Choroid plexus epithelial cell (primary cell): ENCODE measurements at regions not wholly inside any gene's neighbourhood (a gene's known extent, or its start where the extent isn't known, plus 50 kb on each side); places are given as distances from the start of the nearest gene placed in this dataset.

ENCODE experiments used
- DNase-seq: peaks from one replicate; pipeline ENCODE4 v3.0.0-alpha.2; 2010; ENCODE audit warnings: low read depth
- H3K4me3 ChIP-seq: 2 replicates; pipeline ENCODE4 v1.5.1; 2011; ENCODE audit warnings: low read depth, mild to moderate bottlenecking, control low read depth, low read length, moderate library complexity
- CTCF ChIP-seq: conservative IDR thresholded peaks from 2 replicates; pipeline ENCODE4 v1.5.1; 2011; ENCODE audit warnings: low read depth, mild to moderate bottlenecking, control low read depth, inconsistent platforms, low read length, moderate library complexity

GRCh38 chr13:85266331-85266730, 532.9 kb downstream of the SLITRK6 start:
- DNase-seq: peak; percentile 4
- TF ChIP-seq CTCF: no peak
- H3K4me3 ChIP-seq: no peak overlapping the region

- H3K4me3 ChIP-seq: no peak overlapping the region
- DNase-seq: no peak
- no peak for TF ChIP-seq CTCF
Measured at GRCh38 chr13:85265296-85265695, 533.9 kb downstream of the SLITRK6 start.

GRCh38 chr13:85262499-85262898, 536.7 kb downstream of the SLITRK6 start:
- H3K4me3 ChIP-seq: no peak overlapping the region
- DNase-seq: no peak
- TF ChIP-seq CTCF: no peak

- peak; percentile 69 for TF ChIP-seq CTCF
- H3K4me3 ChIP-seq: no peak overlapping the region
- DNase-seq: peak; percentile 57
Measured at GRCh38 chr13:85261757-85262346, 537.4 kb downstream of the SLITRK6 start.

- no peak for TF ChIP-seq CTCF
- no peak overlapping the region for H3K4me3 ChIP-seq
- DNase-seq: no peak
Measured at GRCh38 chr13:85260896-85261295, 538.3 kb downstream of the SLITRK6 start.

GRCh38 chr13:85255978-85256377, 543.2 kb downstream of the SLITRK6 start:
- no peak overlapping the region for H3K4me3 ChIP-seq
- TF ChIP-seq CTCF: no peak
- DNase-seq: no peak

GRCh38 chr13:85254641-85255040, 544.6 kb downstream of the SLITRK6 start:
- H3K4me3 ChIP-seq: no peak overlapping the region
- DNase-seq: no peak
- no peak for TF ChIP-seq CTCF
